ENCODE measurements at regions not wholly inside any gene's neighbourhood (a gene's known extent, or its start where the extent isn't known, plus 50 kb on each side); places are given as distances from the start of the nearest gene placed in this dataset.

- DNase-seq (ENCODE audit: low spot score in 2 of 2), result no peak
- Histone ChIP-seq H3K27ac (no peak overlapping the region), H3K9me3 (no peaks in the 10 kb centered on the region), H3K4me1 (no peaks in the 10 kb centered on the region), H3K36me3 (no peaks in the 10 kb centered on the region), H3K4me3 (no peak overlapping the region), H3K27me3 (no peaks in the 10 kb centered on the region)
- WGBS, 2 donors, result 84 to 85% methylated on average over 7 of the region's 7 CpGs
- TF ChIP-seq POLR2A (IDR thresholded peaks at IDR 0.05) (no peak), EP300 (IDR thresholded peaks at IDR 0.05) (no peak), CTCF (IDR thresholded peaks at IDR 0.05) (no peak)
These were observed 326.8 kb downstream of the DYSF start for GRCh38 chr2:71780162-71780561.

- Histone ChIP-seq H3K27ac (no peak overlapping the region), H3K4me3 (no peak overlapping the region), H3K9me3 (no peaks in the 10 kb centered on the region), H3K36me3 (no peaks in the 10 kb centered on the region), H3K27me3 (no peaks in the 10 kb centered on the region), H3K4me1 (no peaks in the 10 kb centered on the region)
- DNase-seq (ENCODE audit: low spot score in 2 of 2), result no peak
- no peak for TF ChIP-seq CTCF (IDR thresholded peaks at IDR 0.05)
- no peak for TF ChIP-seq EP300 (IDR thresholded peaks at IDR 0.05)
- TF ChIP-seq POLR2A (IDR thresholded peaks at IDR 0.05), result no peak
These were observed 326.4 kb downstream of the DYSF start for GRCh38 chr2:71779774-71780105.

DNA sequence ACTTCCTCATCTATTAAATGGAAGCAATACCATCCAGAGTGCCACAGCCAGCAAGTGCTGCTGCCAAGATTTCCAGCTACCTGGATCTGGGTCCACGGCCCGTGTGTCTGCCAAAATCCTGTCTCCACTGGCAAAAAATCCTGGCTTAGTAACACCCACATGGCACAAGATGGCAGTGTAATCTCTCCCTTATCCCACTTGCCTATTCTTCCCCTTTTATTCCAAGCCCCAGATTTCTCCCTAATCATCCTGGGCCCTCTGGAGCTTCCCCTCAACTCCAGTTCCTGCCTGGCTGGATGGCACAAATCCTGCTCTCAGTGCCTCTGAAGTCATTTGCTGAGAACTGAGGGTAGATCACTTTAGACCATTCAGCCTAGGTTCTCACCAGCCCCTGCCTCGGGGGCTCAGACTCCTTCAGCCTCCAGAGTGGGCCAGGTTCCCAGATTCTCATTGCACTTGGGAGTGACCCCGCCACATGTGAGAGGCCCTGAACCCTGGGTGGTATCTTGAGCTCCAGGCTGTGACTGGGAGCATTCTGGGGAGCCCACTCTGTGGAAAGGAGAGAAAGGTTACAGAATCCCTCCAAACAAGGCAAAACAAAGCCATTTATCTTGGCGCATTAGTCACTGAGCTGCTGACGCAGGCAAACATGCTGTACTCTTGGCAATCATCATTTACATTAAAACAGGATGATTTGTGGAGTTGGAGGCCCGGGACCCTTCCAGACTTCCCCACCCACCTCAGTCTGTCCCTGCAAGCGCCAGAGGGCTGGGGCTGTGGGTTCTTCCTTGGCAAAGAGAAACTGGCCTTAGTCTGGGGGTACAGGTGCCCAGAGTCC is 325.8 kb downstream of the DYSF start:
- Histone ChIP-seq H3K36me3 (no peaks in the 10 kb centered on the region), H3K4me3 (no peak overlapping the region), H3K4me1 (no peaks in the 10 kb centered on the region), H3K9me3 (no peaks in the 10 kb centered on the region), H3K27me3 (no peaks in the 10 kb centered on the region), H3K27ac (no peak overlapping the region)
- WGBS, 2 donors, result 50 to 71% methylated on average over 8 of the region's 8 CpGs
- DNase-seq (ENCODE audit: low spot score in 2 of 2), result no peak
- TF ChIP-seq EP300 (IDR thresholded peaks at IDR 0.05) (no peak), CTCF (IDR thresholded peaks at IDR 0.05) (no peak), POLR2A (IDR thresholded peaks at IDR 0.05) (no peak)

GRCh38 chr2:71778514-71778913 is 325.2 kb downstream of the DYSF start:
- H3K4me3 ChIP-seq, result no peak overlapping the region
- H3K27ac ChIP-seq, result no peak overlapping the region
- no peak for TF ChIP-seq EP300 (IDR thresholded peaks at IDR 0.05)
- TF ChIP-seq POLR2A (IDR thresholded peaks at IDR 0.05), result no peak
- TF ChIP-seq CTCF (IDR thresholded peaks at IDR 0.05), result no peak
- no peaks in the 10 kb centered on the region for H3K9me3 ChIP-seq
- no peaks in the 10 kb centered on the region for H3K36me3 ChIP-seq
- H3K27me3 ChIP-seq, result no peaks in the 10 kb centered on the region
- H3K4me1 ChIP-seq, result no peaks in the 10 kb centered on the region
- WGBS, 2 donors, result 64 to 72% methylated on average over 2 of the region's 2 CpGs
- DNase-seq (ENCODE audit: low spot score in 2 of 2), result no peak

- Histone ChIP-seq H3K4me3 (no peak overlapping the region), H3K27me3 (no peaks in the 10 kb centered on the region), H3K4me1 (no peaks in the 10 kb centered on the region), H3K27ac (no peak overlapping the region), H3K9me3 (no peaks in the 10 kb centered on the region), H3K36me3 (no peaks in the 10 kb centered on the region)
- TF ChIP-seq EP300 (IDR thresholded peaks at IDR 0.05), result no peak
- no peak for TF ChIP-seq POLR2A (IDR thresholded peaks at IDR 0.05)
- no peak for TF ChIP-seq CTCF (IDR thresholded peaks at IDR 0.05)
- DNase-seq (ENCODE audit: low spot score in 2 of 2), result no peak
- whole genome bisulfite sequencing, 2 donors, result 93 to 94% methylated on average over 2 to 4 of the region's 4 CpGs
These were observed 324.6 kb downstream of the DYSF start for GRCh38 chr2:71777946-71778345.

Measured in tibial nerve (tissue), 4 donors.